Brain microvascular endothelial cell (primary cell): ENCODE measurements at regions not wholly inside any gene's neighbourhood (a gene's known extent, or its start where the extent isn't known, plus 50 kb on each side); places are given as distances from the start of the nearest gene placed in this dataset.

Experiments
- DNase-seq: peaks from one replicate; pipeline ENCODE4 v3.0.0-alpha.2; 2020
- H3K27ac ChIP-seq: fragments of 250-450 bp; sonication (Bioruptor Pico); 2 replicates; pipeline ENCODE4 v1.5.1; 2020; ENCODE audit warnings: mild to moderate bottlenecking, moderate library complexity
- H3K27me3 ChIP-seq: fragments of 250-450 bp; sonication (Bioruptor Pico); replicated peaks from 2 replicates; pipeline ENCODE4 v1.5.1; 2020; ENCODE audit warnings: mild to moderate bottlenecking
- H3K36me3 ChIP-seq: fragments of 250-450 bp; sonication (Bioruptor Pico); replicated peaks from 2 replicates; pipeline ENCODE4 v1.5.1; 2020; ENCODE audit warnings: mild to moderate bottlenecking
- H3K4me3 ChIP-seq: 2 replicates; pipeline ENCODE4 v1.5.1; 2011; ENCODE audit warnings: low read depth, mild to moderate bottlenecking, control low read depth, low read length, moderate library complexity
- CTCF ChIP-seq: IDR thresholded peaks from 2 replicates; pipeline ENCODE4 v1.5.1; 2011; ENCODE audit warnings: low read depth, mild to moderate bottlenecking, moderate library complexity, low read length, control low read depth, inconsistent platforms; ENCODE audit errors: missing control alignments
- in situ Hi-C: cut with HindIII; loops from 2 replicates; pipeline ENCODE4 v1.10.0; 2017; ENCODE audit warnings: low sequenced_read_pairs, low pct_ligation_motif_present

- Histone ChIP-seq H3K27ac (no peak overlapping the region), H3K4me3 (no peak overlapping the region), H3K36me3 (no peaks in the 10 kb centered on the region), H3K27me3 (peaks cover 49% of the 10 kb centered on the region)
- no peak for DNase-seq
- TF ChIP-seq CTCF, result no peak
- in situ Hi-C loops, result no loop called here
Measured at GRCh38 chr3:193853511-193854219, 260.7 kb downstream of the OPA1 start.

GRCh38 chr3:193857996-193858395 lies 265.0 kb downstream of the OPA1 start:
- DNase-seq, result no peak
- Histone ChIP-seq H3K27me3 (peaks cover 38% of the 10 kb centered on the region), H3K4me3 (no peak overlapping the region), H3K36me3 (no peaks in the 10 kb centered on the region), H3K27ac (no peak overlapping the region)
- in situ Hi-C loops, result no loop called here
- TF ChIP-seq CTCF, result no peak

GRCh38 chr3:193859195-193859594 lies 266.2 kb downstream of the OPA1 start:
- Histone ChIP-seq H3K27ac (no peak overlapping the region), H3K36me3 (no peaks in the 10 kb centered on the region), H3K4me3 (no peak overlapping the region), H3K27me3 (peaks cover 42% of the 10 kb centered on the region)
- DNase-seq, result no peak
- in situ Hi-C loops, result no loop called here
- no peak for TF ChIP-seq CTCF

- Histone ChIP-seq H3K27ac (no peak overlapping the region), H3K36me3 (no peaks in the 10 kb centered on the region), H3K4me3 (no peak overlapping the region), H3K27me3 (peaks cover 24% of the 10 kb centered on the region)
- no peak for TF ChIP-seq CTCF
- in situ Hi-C loops, result no loop called here
- no peak for DNase-seq
Measured at GRCh38 chr3:193861012-193861411, 268.0 kb downstream of the OPA1 start.

GRCh38 chr3:193862843-193863242 lies 269.8 kb downstream of the OPA1 start:
- Histone ChIP-seq H3K27ac (no peak overlapping the region), H3K27me3 (peaks cover 13% of the 10 kb centered on the region), H3K4me3 (no peak overlapping the region), H3K36me3 (no peaks in the 10 kb centered on the region)
- TF ChIP-seq CTCF, result no peak
- DNase-seq, result no peak
- in situ Hi-C loops, result no loop called here
